HFFc6 (cell line): ENCODE measurements at regions not wholly inside any gene's neighbourhood (a gene's known extent, or its start where the extent isn't known, plus 50 kb on each side); places are given as distances from the start of the nearest gene placed in this dataset.
A peak's percentile ranks its signal among the peaks of the same experiment; 100 is the strongest.

Experiments used
- DNase-seq: peaks from one replicate; pipeline ENCODE4 v3.0.0-alpha.2; 2018
- H3K27ac Mint-ChIP-seq: 2 replicates; pipeline ENCODE4 v1.8.0; 2020; ENCODE audit warnings: mild to moderate bottlenecking, mixed read lengths
- H3K27me3 Mint-ChIP-seq: 2 replicates; pipeline ENCODE4 v1.8.0; 2021; ENCODE audit warnings: mild to moderate bottlenecking, moderate library complexity, mixed read lengths; ENCODE audit not compliant: insufficient read depth
- H3K36me3 Mint-ChIP-seq: 2 replicates; pipeline ENCODE4 v1.8.0; 2021; ENCODE audit warnings: low read depth, mixed read lengths
- H3K4me1 Mint-ChIP-seq: 2 replicates; pipeline ENCODE4 v1.8.0; 2020; ENCODE audit warnings: low read depth, mixed read lengths
- H3K4me3 Mint-ChIP-seq: 2 replicates; pipeline ENCODE4 v1.8.0; 2020; ENCODE audit warnings: mild to moderate bottlenecking, moderate library complexity, mixed read lengths
- H3K9me3 Mint-ChIP-seq: 2 replicates; pipeline ENCODE4 v1.8.0; 2020; ENCODE audit warnings: mild to moderate bottlenecking, mixed read lengths
- CTCF ChIP-seq: fragments of 200-600 bp; sonication (generic); IDR thresholded peaks from 2 replicates; pipeline ENCODE4 v1.5.0; 2021; ENCODE audit warnings: antibody characterized with exemption, mild to moderate bottlenecking

GRCh38 chr17:77392376-77393273, 251.9 kb downstream of the SEC14L1 start:
- Mint-ChIP-seq H3K4me3 (peak overlapping the region; percentile 68), H3K36me3 (0 out of 2 replicates have a peak, but pooled peaks cover 9% of the 10 kb centered on the region), H3K27me3 (peaks cover 6% of the 10 kb centered on the region), H3K27ac (peak overlapping the region; percentile 98), H3K4me1 (peaks cover 77% of the 10 kb centered on the region), H3K9me3 (no peaks in the 10 kb centered on the region)
- TF ChIP-seq CTCF = no peak
- no peak for DNase-seq

GRCh38 chr17:77393274-77393600, 252.5 kb downstream of the SEC14L1 start:
- Mint-ChIP-seq H3K36me3 (0 out of 2 replicates have a peak, but pooled peaks cover 9% of the 10 kb centered on the region), H3K4me3 (no peak overlapping the region), H3K4me1 (peaks cover 74% of the 10 kb centered on the region)

GRCh38 chr17:77393867-77394539, 253.2 kb downstream of the SEC14L1 start:
- Mint-ChIP-seq H3K4me1 (peaks cover 72% of the 10 kb centered on the region), H3K36me3 (peaks cover 14% of the 10 kb centered on the region; the same call in 1 of the 2 replicates), H3K27me3 (peaks cover 10% of the 10 kb centered on the region; the same call in 1 of the 2 replicates), H3K9me3 (no peaks in the 10 kb centered on the region), H3K4me3 (no peak overlapping the region; the same call in 1 of the 2 replicates), H3K27ac (peak overlapping the region; percentile 76)
- TF ChIP-seq CTCF = no peak
- DNase-seq = no peak

More at GRCh38 chr17:77393274-77393600, 252.5 kb downstream of the SEC14L1 start:
- H3K27me3 Mint-ChIP-seq = peaks cover 10% of the 10 kb centered on the region
- peak overlapping the region; percentile 98 for H3K27ac Mint-ChIP-seq
- no peak for DNase-seq
- H3K9me3 Mint-ChIP-seq = no peaks in the 10 kb centered on the region
- TF ChIP-seq CTCF = no peak

GRCh38 chr17:77394540-77395295, 253.9 kb downstream of the SEC14L1 start:
- no peak for DNase-seq
- Mint-ChIP-seq H3K9me3 (no peaks in the 10 kb centered on the region), H3K4me1 (peaks cover 68% of the 10 kb centered on the region), H3K27me3 (peaks cover 10% of the 10 kb centered on the region; the same call in 1 of the 2 replicates), H3K4me3 (no peak overlapping the region), H3K36me3 (peaks cover 14% of the 10 kb centered on the region; the same call in 1 of the 2 replicates), H3K27ac (peak overlapping the region; percentile 76)
- no peak for TF ChIP-seq CTCF

GRCh38 chr17:77395501-77396048, 254.8 kb downstream of the SEC14L1 start:
- no peak for TF ChIP-seq CTCF
- Mint-ChIP-seq H3K9me3 (no peaks in the 10 kb centered on the region), H3K4me3 (no peak overlapping the region), H3K36me3 (peaks cover 14% of the 10 kb centered on the region; the same call in 1 of the 2 replicates), H3K27me3 (peaks cover 14% of the 10 kb centered on the region), H3K27ac (0 out of 2 replicates have a peak overlapping the region, but pooled peaks have one; percentile 18), H3K4me1 (peaks cover 73% of the 10 kb centered on the region)
- DNase-seq = no peak
